ENCODE measurements at regions not wholly inside any gene's neighbourhood (a gene's known extent, or its start where the extent isn't known, plus 50 kb on each side); places are given as distances from the start of the nearest gene placed in this dataset.

DNA sequence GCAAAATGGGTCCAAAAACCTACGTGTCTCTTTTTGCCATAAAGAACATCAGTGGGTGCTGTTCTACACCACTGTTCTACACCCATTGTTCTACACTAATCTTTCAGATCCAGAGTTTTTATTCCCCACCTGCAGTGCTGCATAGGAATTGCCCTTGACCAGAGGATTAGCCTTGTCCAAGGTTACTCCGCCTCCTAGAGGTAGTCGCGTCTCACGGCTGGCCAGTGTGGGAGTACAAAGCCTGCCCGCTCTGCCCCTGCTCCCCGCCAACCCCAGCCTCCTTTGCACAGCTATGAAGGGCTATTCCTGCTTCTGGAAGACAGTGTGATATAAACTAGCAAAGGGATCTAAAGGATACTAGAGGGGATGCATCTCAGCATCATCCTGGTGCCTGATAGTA lies 222.1 kb upstream of the LMCD1 start:
- H3K9ac ChIP-seq (ENCODE audit: control insufficient read depth, insufficient read depth, low read length), result no peak overlapping the region
- no peak for ATAC-seq

GRCh38 chr3:8279886-8280550 lies 221.6 kb upstream of the LMCD1 start:
- intact Hi-C loops (cut with micrococcal nuclease; ENCODE audit: unreplicated experiment) (no loop called here), in situ Hi-C loops (cut with MboI) (no loop called here)
- H4K20me1 ChIP-seq (ENCODE audit: control insufficient read depth, insufficient read depth), result no peaks in the 10 kb centered on the region
- no peak overlapping the region for H3K9ac ChIP-seq (ENCODE audit: control insufficient read depth, insufficient read depth, low read length)
- no peak overlapping the region for H2AFZ ChIP-seq (ENCODE audit: control insufficient read depth, low read depth, low read length)
- H3K27ac ChIP-seq (ENCODE audit: control insufficient read depth, insufficient read depth), result no peak overlapping the region
- DNase-seq (ENCODE audit: low read depth, low spot score) (no peak), ATAC-seq (no peak), FAIRE-seq (no peak)
- 38% methylated on average over 5 of the region's 5 CpGs for WGBS (ENCODE audit: insufficient coverage, insufficient replicate concordance, low lambda C conversion rate, missing lambda C conversion rate)
- H3K9me3 ChIP-seq (replicated peaks; ENCODE audit: control insufficient read depth, insufficient read depth, low read length), result no peaks in the 10 kb centered on the region
- no peak overlapping the region for H3K4me2 ChIP-seq (ENCODE audit: control insufficient read depth, insufficient read depth)
- SMC1A ChIA-PET (ENCODE audit: uncharacterized antibody, unreplicated experiment), result no interaction called here
- no peaks in the 10 kb centered on the region for H3K27me3 ChIP-seq (replicated peaks in 1 of 2; ENCODE audit: control insufficient read depth in 2 of 2, insufficient read depth in 2 of 2, low read length in 1 of 2)
- no peaks in the 10 kb centered on the region for H3K4me1 ChIP-seq (ENCODE audit: control insufficient read depth, insufficient read depth, low read length)
- no peaks in the 10 kb centered on the region for H3K36me3 ChIP-seq (ENCODE audit: control insufficient read depth in 2 of 2, insufficient read depth in 2 of 2, low read length in 1 of 2)
- RAD21 ChIA-PET (ENCODE audit: unreplicated experiment), result no interaction called here
- no peak overlapping the region for H3K4me3 ChIP-seq
- no peaks in the 10 kb centered on the region for H3K79me2 ChIP-seq (ENCODE audit: control insufficient read depth, insufficient read depth, low read length)
- CTCF ChIA-PET, result no interaction called here
- POLR2A ChIA-PET, result no interaction called here
- BruUV-seq (replicated peaks), result no TSS peak
- TF ChIP-seq MTA2 (IDR thresholded peaks at IDR 0.05; ENCODE audit: low read depth) (no peak), ESRRA (IDR thresholded peaks at IDR 0.05; ENCODE audit: low read length) (no peak), ZNF592 (IDR thresholded peaks at IDR 0.05) (no peak), USF1 (IDR thresholded peaks at IDR 0.05; ENCODE audit: borderline replicate concordance, extremely low read length, insufficient read depth, low read depth, low read length) (no peak), NFXL1 (IDR thresholded peaks at IDR 0.05; ENCODE audit: borderline replicate concordance) (no peak), FOS (IDR thresholded peaks at IDR 0.05; ENCODE audit: borderline replicate concordance, extremely low read depth, insufficient read length) (no peak), IRF5 (IDR thresholded peaks at IDR 0.05; ENCODE audit: borderline replicate concordance) (no peak), BACH1 (IDR thresholded peaks at IDR 0.05; ENCODE audit: borderline replicate concordance) (no peak), RAD21 (IDR thresholded peaks at IDR 0.05; ENCODE audit: insufficient read depth, low read depth, low read length) (no peak), NRF1 (conservative IDR thresholded peaks at IDR 0.05; ENCODE audit: low read depth, low read length) (no peak)

More for the DNA sequence above, 222.1 kb upstream of the LMCD1 start:
- Histone ChIP-seq H3K36me3 (ENCODE audit: control insufficient read depth in 2 of 2, insufficient read depth in 2 of 2, low read length in 1 of 2) (no peaks in the 10 kb centered on the region), H2AFZ (ENCODE audit: control insufficient read depth, low read depth, low read length) (no peak overlapping the region), H3K9me3 (replicated peaks; ENCODE audit: control insufficient read depth, insufficient read depth, low read length) (no peaks in the 10 kb centered on the region), H4K20me1 (ENCODE audit: control insufficient read depth, insufficient read depth) (no peaks in the 10 kb centered on the region), H3K4me1 (ENCODE audit: control insufficient read depth, insufficient read depth, low read length) (no peaks in the 10 kb centered on the region), H3K4me2 (ENCODE audit: control insufficient read depth, insufficient read depth) (no peak overlapping the region), H3K27me3 (replicated peaks in 1 of 2; ENCODE audit: control insufficient read depth in 2 of 2, insufficient read depth in 2 of 2, low read length in 1 of 2) (no peaks in the 10 kb centered on the region), H3K79me2 (ENCODE audit: control insufficient read depth, insufficient read depth, low read length) (no peaks in the 10 kb centered on the region), H3K4me3 (no peak overlapping the region), H3K27ac (ENCODE audit: control insufficient read depth, insufficient read depth) (no peak overlapping the region)
- ChIA-PET POLR2A (no interaction called here), SMC1A (ENCODE audit: uncharacterized antibody, unreplicated experiment) (interaction anchor here (0.9 kb wide), 1 partner anchor 27 kb away, joined by 4 read pairs; no protein-coding TSS in a partner anchor), CTCF (no interaction called here), RAD21 (ENCODE audit: unreplicated experiment) (no interaction called here)
- intact Hi-C loops (cut with micrococcal nuclease; ENCODE audit: unreplicated experiment), result no loop called here
- DNase-seq (ENCODE audit: low read depth, low spot score), result no peak
- no peak for TF ChIP-seq ZNF274 (IDR thresholded peaks at IDR 0.05; ENCODE audit: insufficient read depth, insufficient read length)
- TF ChIP-seq CREB1 (IDR thresholded peaks at IDR 0.05; ENCODE audit: low read depth), result no peak
- FAIRE-seq, result no peak
- WGBS (ENCODE audit: insufficient coverage, insufficient replicate concordance, low lambda C conversion rate, missing lambda C conversion rate), result 42% methylated on average over 7 of the region's 7 CpGs
- no TSS peak for BruUV-seq (replicated peaks)
- in situ Hi-C loops (cut with MboI), result no loop called here
